G401 (cell line): ENCODE measurements at regions not wholly inside any gene's neighbourhood (a gene's known extent, or its start where the extent isn't known, plus 50 kb on each side); places are given as distances from the start of the nearest gene placed in this dataset.

ENCODE experiments used
- DNase-seq: peaks from one replicate; pipeline ENCODE4 v3.0.0-alpha.2; 2015; ENCODE audit warnings: low spot score
- in situ Hi-C: cut with HindIII; loops from 2 replicates; pipeline ENCODE4 v1.10.0; 2016; ENCODE audit warnings: low sequenced_read_pairs, mixed read lengths

GRCh38 chr9:6072865-6073264, 57.4 kb upstream of the RANBP6 start:
- DNase-seq = no peak
- in situ Hi-C loops = no loop called here

DNA sequence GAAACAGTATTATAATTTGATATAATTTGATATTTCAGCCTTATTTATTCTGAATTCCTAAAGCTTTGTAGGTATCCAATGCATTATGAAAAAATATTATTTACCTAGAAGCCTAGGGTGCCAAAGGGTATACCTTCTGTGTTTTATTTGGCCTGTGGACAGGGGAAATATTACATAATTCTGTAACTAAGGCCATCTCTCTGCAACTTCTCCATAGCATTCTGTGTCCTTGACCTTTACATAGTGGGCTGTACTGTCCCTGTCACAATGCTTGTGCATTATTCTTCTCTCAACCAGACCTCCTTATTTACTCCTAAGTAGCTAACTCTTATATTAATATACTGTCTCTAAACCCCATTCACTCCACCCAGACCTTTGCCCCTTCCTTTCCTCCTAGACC, 57.0 kb upstream of the RANBP6 start:
- no peak for DNase-seq
- in situ Hi-C loops = no loop called here

- in situ Hi-C loops = loop anchor here (10.0 kb wide), 1 partner anchor 46 kb away; no protein-coding TSS in a partner anchor
These were observed 53.6 kb upstream of the RANBP6 start for GRCh38 chr9:6068983-6069382.

GRCh38 chr9:6067426-6067825, 52.0 kb upstream of the RANBP6 start:
- DNase-seq = no peak
- in situ Hi-C loops = loop anchor here (10.0 kb wide), 1 partner anchor 47 kb away; no protein-coding TSS in a partner anchor

More at GRCh38 chr9:6068983-6069382, 53.6 kb upstream of the RANBP6 start:
- no peak for DNase-seq
